ENCODE measurements at regions not wholly inside any gene's neighbourhood (a gene's known extent, or its start where the extent isn't known, plus 50 kb on each side); places are given as distances from the start of the nearest gene placed in this dataset.
A peak's percentile ranks its signal among the peaks of the same experiment; 100 is the strongest.

DNA sequence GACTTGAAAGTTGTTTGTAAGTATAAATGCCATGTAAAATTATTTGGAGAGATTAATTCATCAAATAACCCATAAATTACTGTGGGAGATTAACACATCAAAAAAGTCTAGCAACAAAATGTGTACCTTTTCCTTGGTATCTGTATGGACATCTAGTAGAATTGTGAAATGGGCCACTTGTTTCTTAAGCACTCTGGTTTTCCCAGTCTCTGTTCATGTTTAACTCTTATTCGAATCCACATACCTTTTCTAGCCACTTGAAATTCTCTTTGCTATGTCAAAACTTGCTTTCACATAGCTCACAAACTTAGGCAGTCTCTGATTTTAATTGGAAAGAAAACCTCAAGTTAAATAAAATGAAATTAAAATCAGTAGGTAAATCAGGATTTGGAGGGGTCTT lies 470.6 kb downstream of the LMO7 start:
- Histone ChIP-seq H3K4me1 (no peaks in the 10 kb centered on the region), H3K27me3 (no peaks in the 10 kb centered on the region), H3K9me3 (no peaks in the 10 kb centered on the region), H3K36me3 (replicated peaks in 1 of 2; ENCODE audit: insufficient read depth in 1 of 2, low read depth in 2 of 2) (no peaks in the 10 kb centered on the region), H3K4me3 (no peak overlapping the region), H3K27ac (no peak overlapping the region)
- TF ChIP-seq, protein P1, sequence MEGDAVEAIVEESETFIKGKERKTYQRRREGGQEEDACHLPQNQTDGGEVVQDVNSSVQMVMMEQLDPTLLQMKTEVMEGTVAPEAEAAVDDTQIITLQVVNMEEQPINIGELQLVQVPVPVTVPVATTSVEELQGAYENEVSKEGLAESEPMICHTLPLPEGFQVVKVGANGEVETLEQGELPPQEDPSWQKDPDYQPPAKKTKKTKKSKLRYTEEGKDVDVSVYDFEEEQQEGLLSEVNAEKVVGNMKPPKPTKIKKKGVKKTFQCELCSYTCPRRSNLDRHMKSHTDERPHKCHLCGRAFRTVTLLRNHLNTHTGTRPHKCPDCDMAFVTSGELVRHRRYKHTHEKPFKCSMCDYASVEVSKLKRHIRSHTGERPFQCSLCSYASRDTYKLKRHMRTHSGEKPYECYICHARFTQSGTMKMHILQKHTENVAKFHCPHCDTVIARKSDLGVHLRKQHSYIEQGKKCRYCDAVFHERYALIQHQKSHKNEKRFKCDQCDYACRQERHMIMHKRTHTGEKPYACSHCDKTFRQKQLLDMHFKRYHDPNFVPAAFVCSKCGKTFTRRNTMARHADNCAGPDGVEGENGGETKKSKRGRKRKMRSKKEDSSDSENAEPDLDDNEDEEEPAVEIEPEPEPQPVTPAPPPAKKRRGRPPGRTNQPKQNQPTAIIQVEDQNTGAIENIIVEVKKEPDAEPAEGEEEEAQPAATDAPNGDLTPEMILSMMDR (IDR thresholded peaks at IDR 0.05) = no peak
- TF ChIP-seq POLR2A (IDR thresholded peaks at IDR 0.05) = no peak
- DNase-seq (no peak), ATAC-seq (no peak)
- WGBS, 2 donors = 0% methylated on average over 1 of the region's 1 CpG
- intact Hi-C loops (cut with DNase I) = no loop called here

DNA sequence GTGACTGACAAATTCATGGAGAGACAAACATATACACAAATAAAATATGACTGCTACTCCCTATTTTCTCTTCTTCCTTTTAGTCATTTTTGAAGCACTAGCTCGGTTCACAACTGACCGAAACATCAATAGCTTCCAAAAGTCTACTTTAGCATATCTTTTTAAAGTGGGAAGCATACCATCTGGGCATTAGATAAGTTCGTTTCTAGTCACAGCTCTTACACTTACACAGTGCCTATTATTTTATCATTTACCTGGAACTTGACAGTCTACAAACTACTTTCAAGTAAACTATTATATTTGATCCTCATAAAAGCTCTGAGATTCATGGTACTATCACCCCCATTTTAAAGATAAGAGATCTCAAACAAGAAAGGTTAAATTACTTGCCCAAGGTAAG lies 458.5 kb downstream of the LMO7 start:
- Histone ChIP-seq H3K36me3 (replicated peaks in 1 of 2; ENCODE audit: insufficient read depth in 1 of 2, low read depth in 2 of 2) (no peaks in the 10 kb centered on the region), H3K9me3 (no peaks in the 10 kb centered on the region), H3K4me1 (no peaks in the 10 kb centered on the region), H3K27me3 (no peaks in the 10 kb centered on the region), H3K4me3 (no peak overlapping the region), H3K27ac (no peak overlapping the region)
- WGBS, 2 donors = 23 to 25% methylated on average over 3 of the region's 3 CpGs
- ATAC-seq = peak; percentile 50
- DNase-seq = no peak
- intact Hi-C loops (cut with DNase I) = no loop called here
- TF ChIP-seq, protein P1 (IDR thresholded peaks at IDR 0.05) = no peak
- no peak for TF ChIP-seq POLR2A (IDR thresholded peaks at IDR 0.05)

DNA sequence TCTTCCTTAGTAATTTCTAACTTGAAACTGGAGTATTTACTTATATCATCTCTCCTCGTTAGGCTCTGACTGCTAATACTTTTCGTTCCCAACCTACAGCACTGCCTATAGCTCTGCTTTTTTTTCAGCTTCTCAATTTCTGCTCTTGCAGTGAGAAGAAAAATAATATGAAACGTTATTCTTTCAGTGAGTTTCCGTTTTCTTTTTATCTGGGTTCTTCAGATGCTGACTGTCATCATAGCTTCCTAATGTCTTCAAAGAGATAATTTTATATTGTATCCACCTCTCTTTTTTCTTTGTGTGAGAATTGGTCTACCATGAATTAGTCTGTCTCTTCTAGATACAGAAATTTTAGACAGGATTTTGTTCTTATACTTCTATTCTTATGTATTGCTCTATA lies 454.9 kb downstream of the LMO7 start:
- H3K9me3 ChIP-seq = peaks cover 0 to 11% (median 0%) of the 10 kb centered on the region in 3 donors
- H3K4me1 ChIP-seq = no peaks in the 10 kb centered on the region
- WGBS, 2 donors = 61 to 63% methylated on average over 4 of the region's 4 CpGs
- TF ChIP-seq, protein P1 (IDR thresholded peaks at IDR 0.05) = no peak
- no peak for TF ChIP-seq POLR2A (IDR thresholded peaks at IDR 0.05)
- DNase-seq (no peak), ATAC-seq (no peak)
- no peaks in the 10 kb centered on the region for H3K27me3 ChIP-seq
- no peaks in the 10 kb centered on the region for H3K36me3 ChIP-seq (replicated peaks in 1 of 2; ENCODE audit: insufficient read depth in 1 of 2, low read depth in 2 of 2)
- H3K4me3 ChIP-seq = no peak overlapping the region
- intact Hi-C loops (cut with DNase I) = no loop called here
- no peak overlapping the region for H3K27ac ChIP-seq

DNA sequence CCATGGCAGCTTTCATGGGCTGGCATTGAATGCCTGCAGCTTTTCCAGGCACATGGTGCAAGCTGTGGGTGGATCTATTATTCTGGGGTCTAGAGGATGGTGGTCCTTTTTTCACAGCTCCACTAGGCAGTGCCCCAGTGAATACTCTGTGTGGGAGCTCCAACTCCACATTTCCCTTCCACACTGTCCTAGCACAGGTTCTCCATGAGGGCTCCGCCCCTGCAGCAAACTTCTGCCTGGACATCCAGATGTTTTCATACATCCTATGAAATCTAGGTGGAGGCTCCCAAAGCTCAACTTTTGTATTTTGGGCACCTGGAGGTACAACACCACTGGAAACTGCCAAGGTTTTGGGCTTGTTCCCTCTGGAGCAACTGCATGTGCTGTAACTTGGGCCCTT lies 450.6 kb downstream of the LMO7 start:
- H3K27ac ChIP-seq = no peak overlapping the region
- peaks cover 0 to 15% (median 0%) of the 10 kb centered on the region in 3 donors for H3K9me3 ChIP-seq
- H3K4me1 ChIP-seq = no peaks in the 10 kb centered on the region
- H3K4me3 ChIP-seq = no peak overlapping the region
- intact Hi-C loops (cut with DNase I) = no loop called here
- 100% methylated on average over 1 of the region's 1 CpG for WGBS, 2 donors
- DNase-seq (no peak), ATAC-seq (no peak)
- no peaks in the 10 kb centered on the region for H3K27me3 ChIP-seq
- TF ChIP-seq, protein P1 (IDR thresholded peaks at IDR 0.05) = no peak
- no peak for TF ChIP-seq POLR2A (IDR thresholded peaks at IDR 0.05)
- no peaks in the 10 kb centered on the region for H3K36me3 ChIP-seq (replicated peaks in 1 of 2; ENCODE audit: insufficient read depth in 1 of 2, low read depth in 2 of 2)

- H3K4me3 ChIP-seq = no peak overlapping the region
- no peaks in the 10 kb centered on the region for H3K36me3 ChIP-seq (replicated peaks in 1 of 2; ENCODE audit: insufficient read depth in 1 of 2, low read depth in 2 of 2)
- DNase-seq (no peak), ATAC-seq (no peak)
- no peaks in the 10 kb centered on the region for H3K4me1 ChIP-seq
- H3K27me3 ChIP-seq = no peaks in the 10 kb centered on the region
- H3K9me3 ChIP-seq = no peaks in the 10 kb centered on the region
- H3K27ac ChIP-seq = no peak overlapping the region
- intact Hi-C loops (cut with DNase I) = no loop called here
- TF ChIP-seq POLR2A (IDR thresholded peaks at IDR 0.05) = no peak
- TF ChIP-seq, protein P1 (IDR thresholded peaks at IDR 0.05) = no peak
- 73 to 89% methylated on average over 3 of the region's 3 CpGs for WGBS, 2 donors
Measured at GRCh38 chr13:76067850-76068249, 431.7 kb downstream of the LMO7 start.

Measured in body of pancreas (tissue), 4 donors.